H1 (cell line): ENCODE measurements at regions not wholly inside any gene's neighbourhood (a gene's known extent, or its start where the extent isn't known, plus 50 kb on each side); places are given as distances from the start of the nearest gene placed in this dataset.

Source experiments
- CHD1 ChIP-seq: IDR thresholded peaks from 2 replicates; pipeline ENCODE4 v1.6.1; 2012; ENCODE audit warnings: low read depth, low read length, improper control_type of control experiment
- RAD21 ChIP-seq, 2 experiments: IDR thresholded peaks in 1 of 2; conservative IDR thresholded peaks in 1 of 2; 2 replicates each; pipeline ENCODE4 v1.6.1; 2011; ENCODE audit warnings: low read depth in 2 of 2, low read length in 2 of 2, improper control_type of control experiment in 1 of 2, inconsistent platforms in 1 of 2, mild to moderate bottlenecking in 1 of 2, moderate library complexity in 1 of 2
- SIRT6 ChIP-seq: IDR thresholded peaks from one replicate; pipeline ENCODE4 v1.7.1; 2012; ENCODE audit warnings: low read length, inconsistent platforms

GRCh38 chr2:128557069-128557468, 238.4 kb upstream of the HS6ST1 start (continued):
- TF ChIP-seq CHD1, result no peak
- no peak for TF ChIP-seq RAD21 (IDR thresholded peaks at IDR 0.05 in 1 of 2, conservative IDR thresholded peaks at IDR 0.05 in 1 of 2; ENCODE audit: low read depth in 2 of 2, low read length in 2 of 2)
- TF ChIP-seq SIRT6, result no peak
